Stimulated activated CD8-positive, alpha-beta memory T cell treated with anti-CD3 and anti-CD28 coated beads, Interleukin-4, amount 100 ng/mL, for 24 hours (primary cell): ENCODE measurements at regions not wholly inside any gene's neighbourhood (a gene's known extent, or its start where the extent isn't known, plus 50 kb on each side); places are given as distances from the start of the nearest gene placed in this dataset.
"Not testable (repeated sequence)": the region's sequence is repeated elsewhere in the genome, so short reads cannot be mapped to it uniquely, and the experiment has no call there.

Source experiments
- DNase-seq: peaks from one replicate; pipeline ENCODE4 v3.0.0-alpha.2; 2020; ENCODE audit warnings: low read depth

- DNase-seq = no peak
Observed at GRCh38 chr3:71991681-71992080, 206.7 kb upstream of the PROK2 start.

- DNase-seq = no peak
Observed at GRCh38 chr3:71991046-71991445, 206.1 kb upstream of the PROK2 start.

DNA sequence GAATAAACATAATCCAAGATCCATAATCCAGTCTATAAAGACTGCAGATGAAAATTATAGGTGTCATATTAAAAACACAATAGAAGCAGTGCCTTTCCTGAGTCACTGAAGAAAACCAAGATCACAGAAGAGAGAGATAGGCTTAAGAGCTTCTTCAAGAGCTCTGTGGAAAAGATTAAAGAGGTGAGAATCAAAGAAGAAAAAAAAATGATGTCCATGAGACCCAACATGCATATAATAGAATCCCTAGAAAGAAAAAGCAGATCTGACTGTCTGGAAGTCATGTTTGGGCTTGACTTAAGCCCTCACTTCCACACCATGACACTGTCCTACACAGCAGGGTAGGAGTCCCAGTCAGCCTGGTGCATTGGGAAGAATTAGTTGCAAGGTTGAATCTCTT is 205.6 kb upstream of the PROK2 start:
- no peak for DNase-seq

GRCh38 chr3:71989165-71989564 is 204.2 kb upstream of the PROK2 start:
- no peak for DNase-seq

- no peak for DNase-seq
Observed at GRCh38 chr3:71987828-71988227, 202.9 kb upstream of the PROK2 start.

- DNase-seq = no peak
Observed at GRCh38 chr3:71987089-71987735, 202.3 kb upstream of the PROK2 start.

- no peak for DNase-seq
Observed at GRCh38 chr3:71986606-71987005, 201.7 kb upstream of the PROK2 start.

DNA sequence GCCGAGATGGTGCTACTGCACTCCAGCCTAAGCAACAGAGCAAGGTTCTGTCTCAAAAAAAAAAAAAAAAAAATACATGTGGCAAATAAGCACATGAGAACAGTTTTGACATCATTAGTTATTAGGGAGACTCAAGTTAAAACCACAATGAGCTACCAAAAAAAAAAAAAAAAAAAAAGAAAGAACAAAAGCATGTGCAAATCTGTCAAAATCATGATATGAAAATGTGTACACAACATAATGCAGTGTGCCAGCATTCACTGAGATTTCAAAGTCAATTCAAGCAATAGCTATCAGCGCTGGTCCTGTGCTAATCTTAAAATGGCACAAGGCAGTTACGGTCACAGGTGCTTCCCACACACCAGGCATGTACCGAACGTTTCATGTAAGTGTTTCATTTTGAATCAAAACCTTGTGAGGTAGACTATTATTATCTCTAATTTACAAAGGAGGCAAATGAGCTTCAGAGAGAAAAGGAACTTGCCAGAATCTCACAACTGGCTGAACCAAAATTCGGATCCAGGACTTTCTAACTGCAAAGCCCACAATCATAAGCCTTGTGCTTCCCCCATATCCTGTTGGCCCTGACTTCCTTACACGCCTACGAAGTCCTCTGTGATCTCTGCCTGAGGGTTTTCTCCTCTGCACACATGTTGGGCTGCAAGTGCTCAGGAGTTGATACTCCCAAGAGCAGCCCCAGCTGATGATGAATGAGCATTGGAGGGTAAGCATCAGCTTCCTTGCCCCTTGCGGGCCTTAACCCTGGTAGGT is 200.1 kb upstream of the PROK2 start:
- DNase-seq = no peak

- no peak for DNase-seq
Observed at GRCh38 chr3:71983694-71984093, 198.7 kb upstream of the PROK2 start.

- DNase-seq = not testable (repeated sequence)
Observed at GRCh38 chr3:71982506-71983258, 197.7 kb upstream of the PROK2 start.

DNA sequence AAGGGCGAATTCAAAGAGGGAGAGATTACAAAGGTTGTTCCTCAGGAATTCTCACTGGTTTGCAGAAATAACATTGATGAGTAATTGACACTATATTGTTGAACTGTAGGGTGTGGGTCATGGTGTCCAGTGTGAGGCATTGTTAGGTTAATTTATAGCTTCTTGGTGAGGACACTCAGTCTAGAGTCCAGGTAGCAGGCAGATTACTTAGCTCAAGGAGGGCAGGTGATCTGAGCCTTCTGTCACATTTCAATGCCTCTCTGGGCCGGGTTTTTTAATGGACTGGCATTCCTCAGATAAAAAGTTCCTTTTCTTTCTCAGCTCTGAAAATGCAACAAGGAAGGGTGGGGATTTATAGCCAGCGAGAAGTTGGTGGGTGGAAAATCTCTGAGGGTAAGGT is 194.2 kb upstream of the PROK2 start:
- DNase-seq = no peak

DNA sequence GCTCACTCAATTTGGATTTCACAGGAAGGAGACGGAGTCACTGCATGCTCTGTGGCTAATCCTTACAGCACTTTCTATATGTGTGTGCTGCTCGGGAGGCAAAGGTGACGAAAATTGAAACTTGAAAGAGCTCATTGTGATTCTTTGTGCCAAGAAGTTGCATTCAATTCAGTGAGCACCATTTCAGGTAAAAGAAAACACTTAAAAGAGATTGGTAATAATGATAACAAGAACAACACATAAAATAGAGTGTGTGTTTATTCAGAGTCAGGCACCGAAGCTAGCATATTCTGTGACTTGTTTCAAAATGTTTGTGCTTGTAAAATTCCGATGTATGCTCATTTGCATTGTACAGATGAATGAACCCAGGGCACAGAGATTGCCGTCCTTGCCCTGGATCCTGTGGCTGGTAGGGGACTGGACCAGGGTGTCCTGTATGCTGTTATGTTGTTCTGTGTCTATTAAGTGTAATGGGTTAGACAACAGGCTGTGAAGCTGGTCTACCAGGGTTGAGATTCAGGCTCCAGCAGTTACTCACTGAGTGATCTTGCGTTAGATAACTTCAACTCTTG is 193.3 kb upstream of the PROK2 start:
- no peak for DNase-seq

DNA sequence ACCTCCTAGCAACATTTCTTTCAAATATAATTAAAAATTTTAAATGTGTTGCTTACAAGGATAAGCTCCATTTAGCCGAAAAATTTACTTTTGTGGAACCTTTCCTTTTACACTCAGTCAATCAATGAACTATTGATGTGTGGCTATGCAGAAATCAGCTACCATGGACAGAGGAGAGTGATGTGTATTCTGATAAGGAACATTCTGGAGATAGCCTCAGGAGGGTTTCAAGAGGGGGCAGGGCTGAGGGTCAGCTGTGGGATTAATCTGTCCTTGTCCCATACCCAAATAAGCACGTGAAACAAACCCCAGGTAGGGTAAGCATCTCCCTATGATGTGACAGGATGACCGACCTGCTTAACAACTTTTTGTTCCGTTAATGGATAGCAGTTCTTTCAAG is 192.6 kb upstream of the PROK2 start:
- DNase-seq = no peak

DNA sequence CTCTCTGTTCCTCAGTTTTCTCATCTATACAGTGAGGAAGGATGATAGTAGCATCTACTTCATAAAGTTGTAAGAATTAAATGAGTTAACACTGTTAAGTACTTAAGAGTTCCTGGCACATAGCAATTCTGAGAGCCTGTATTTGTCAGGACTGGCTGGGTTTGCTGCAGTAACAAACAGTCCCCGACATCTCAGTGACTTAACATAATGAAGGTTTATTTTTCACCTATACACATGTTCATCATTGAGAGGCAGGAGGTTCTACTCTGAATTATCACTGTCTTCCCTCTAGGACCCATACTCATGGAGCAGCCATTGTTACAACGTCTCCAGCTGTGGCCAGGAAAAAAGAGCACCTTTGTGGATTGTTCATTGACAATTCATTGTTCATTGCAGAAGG is 190.6 kb upstream of the PROK2 start:
- no peak for DNase-seq

GRCh38 chr3:71974786-71975185 is 189.8 kb upstream of the PROK2 start:
- no peak for DNase-seq

GRCh38 chr3:71973274-71974030 is 188.5 kb upstream of the PROK2 start:
- DNase-seq = no peak

GRCh38 chr3:71972031-71972430 is 187.1 kb upstream of the PROK2 start:
- no peak for DNase-seq

GRCh38 chr3:71968544-71968943 is 183.6 kb upstream of the PROK2 start:
- no peak for DNase-seq

GRCh38 chr3:71966185-71966584 is 181.2 kb upstream of the PROK2 start:
- no peak for DNase-seq

- no peak for DNase-seq
Observed at GRCh38 chr3:71964170-71964569, 179.2 kb upstream of the PROK2 start.

DNA sequence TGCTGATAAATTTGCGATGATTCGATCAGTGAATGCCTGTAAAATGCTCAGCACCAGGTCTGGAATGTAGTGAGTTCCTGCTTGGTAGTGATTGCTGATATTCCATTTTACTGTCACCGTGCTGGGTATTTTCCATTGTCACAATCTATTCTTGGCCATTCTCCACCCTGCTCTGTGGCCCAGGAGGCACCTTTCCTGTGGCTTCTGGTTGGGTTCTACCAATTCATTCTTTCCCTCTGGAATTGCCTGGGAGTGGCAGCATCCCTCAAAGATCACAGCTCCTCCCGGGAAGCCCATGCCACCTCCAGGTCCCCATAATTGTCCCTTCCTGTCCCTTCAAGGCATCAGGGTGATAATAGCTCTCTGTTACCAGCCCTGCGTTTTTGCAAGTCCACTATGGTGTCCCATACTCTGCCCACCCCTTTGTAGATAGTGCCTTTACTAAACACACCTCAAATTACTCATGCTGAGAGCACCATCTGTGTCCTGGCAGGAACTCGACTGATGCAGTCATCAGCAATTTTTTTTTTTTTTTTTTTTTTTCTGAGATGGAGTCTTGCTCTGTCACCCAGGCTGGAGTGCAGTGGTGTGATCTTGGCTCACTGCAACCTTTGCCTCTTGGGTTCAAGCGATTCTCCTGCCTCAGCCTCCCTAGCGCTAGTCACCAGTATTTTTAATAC is 177.8 kb upstream of the PROK2 start:
- no peak for DNase-seq
